ENCODE measurements at regions not wholly inside any gene's neighbourhood (a gene's known extent, or its start where the extent isn't known, plus 50 kb on each side); places are given as distances from the start of the nearest gene placed in this dataset.
"Not testable (repeated sequence)": the region's sequence is repeated elsewhere in the genome, so short reads cannot be mapped to it uniquely, and the experiment has no call there.

GRCh38 chr2:133975135-133975534 is 278.7 kb upstream of the MGAT5 start:
- DNase-seq (ENCODE audit: low read depth in 3 of 3), result no peak

- DNase-seq (ENCODE audit: low read depth in 3 of 3), result no peak
These were observed 278.0 kb upstream of the MGAT5 start for GRCh38 chr2:133975676-133976428.

- no peak for DNase-seq (ENCODE audit: low read depth in 3 of 3)
These were observed 277.2 kb upstream of the MGAT5 start for GRCh38 chr2:133976659-133977058.

GRCh38 chr2:133977405-133977804 is 276.5 kb upstream of the MGAT5 start:
- DNase-seq (ENCODE audit: low read depth in 3 of 3), result no peak

- no peak for DNase-seq (ENCODE audit: low read depth in 3 of 3)
These were observed 271.6 kb upstream of the MGAT5 start for GRCh38 chr2:133982256-133982655.

GRCh38 chr2:133985563-133985962 is 268.3 kb upstream of the MGAT5 start:
- DNase-seq (ENCODE audit: low read depth in 3 of 3), result no peak

- no peak for DNase-seq (ENCODE audit: low read depth in 3 of 3)
These were observed 267.6 kb upstream of the MGAT5 start for GRCh38 chr2:133986081-133986837.

- no peak for DNase-seq (ENCODE audit: low read depth in 3 of 3)
These were observed 266.7 kb upstream of the MGAT5 start for GRCh38 chr2:133986881-133987795.

GRCh38 chr2:133988316-133988891 is 265.5 kb upstream of the MGAT5 start:
- no peak for DNase-seq (ENCODE audit: low read depth in 3 of 3)

GRCh38 chr2:133991606-133992168 is 262.2 kb upstream of the MGAT5 start:
- DNase-seq (ENCODE audit: low read depth in 3 of 3), result no peak

- no peak for DNase-seq (ENCODE audit: low read depth in 3 of 3)
These were observed 261.4 kb upstream of the MGAT5 start for GRCh38 chr2:133992454-133992853.

GRCh38 chr2:133993160-133993559 is 260.7 kb upstream of the MGAT5 start:
- no peak for DNase-seq (ENCODE audit: low read depth in 3 of 3)

- not testable (repeated sequence) for DNase-seq (ENCODE audit: low read depth in 3 of 3)
These were observed 255.1 kb upstream of the MGAT5 start for GRCh38 chr2:133998726-133999125.

- no peak for DNase-seq (ENCODE audit: low read depth in 3 of 3)
These were observed 251.5 kb upstream of the MGAT5 start for GRCh38 chr2:134002391-134002790.

GRCh38 chr2:134002921-134003320 is 251.0 kb upstream of the MGAT5 start:
- no peak for DNase-seq (ENCODE audit: low read depth in 3 of 3)

- no peak for DNase-seq (ENCODE audit: low read depth in 3 of 3)
These were observed 249.4 kb upstream of the MGAT5 start for GRCh38 chr2:134004467-134004866.

- no peak for DNase-seq (ENCODE audit: low read depth in 3 of 3)
These were observed 245.0 kb upstream of the MGAT5 start for GRCh38 chr2:134008837-134009236.

- no peak for DNase-seq (ENCODE audit: low read depth in 3 of 3)
These were observed 244.4 kb upstream of the MGAT5 start for GRCh38 chr2:134009440-134009839.

GRCh38 chr2:134009906-134010305 is 244.0 kb upstream of the MGAT5 start:
- not testable (repeated sequence) for DNase-seq (ENCODE audit: low read depth in 3 of 3)

- DNase-seq (ENCODE audit: low read depth in 3 of 3), result no peak
These were observed 241.8 kb upstream of the MGAT5 start for GRCh38 chr2:134011936-134012586.
